IMR-90 (cell line): ENCODE measurements at regions not wholly inside any gene's neighbourhood (a gene's known extent, or its start where the extent isn't known, plus 50 kb on each side); places are given as distances from the start of the nearest gene placed in this dataset.

Experiments used
- ATAC-seq: fragments of 200-7000 bp; cut with Tn5 transposase; 2 replicates; pipeline ENCODE4 v1.9.1; 2020; ENCODE audit warnings: low read depth, mild to moderate bottlenecking, moderate library complexity
- BruUV-seq: library from RNA; stranded (reverse); fragments of 400-500 nt; replicated peaks from 2 replicates; lab custom pipeline; 2021; lab: Mats Ljungman, UMichigan
- CTCF ChIA-PET: fragments of 300-600 bp; formaldehyde crosslinking; extraction: SDS; loops from one replicate; lab custom pipeline; 2021; ENCODE audit warnings: antibody characterized with exemption; lab: Yijun Ruan, JAX
- POLR2A ChIA-PET: fragments of 300-600 bp; sonication (Branson Sonifier 250); formaldehyde crosslinking; loops from one replicate; lab custom pipeline; 2022; ENCODE audit warnings: antibody characterized with exemption; ENCODE audit not compliant: unreplicated experiment; lab: Charles Lee
- DNase-seq: peaks from one replicate; pipeline ENCODE4 v3.0.0; 2013
- H2AFZ ChIP-seq: replicated peaks from 2 replicates; pipeline ENCODE3; 2013; ENCODE audit warnings: low read length, mild to moderate bottlenecking; ENCODE audit not compliant: poor library complexity
- H2AK5ac ChIP-seq: 2 replicates; pipeline ENCODE4 v1.6.1; 2013; ENCODE audit warnings: low read depth, low read length, inconsistent platforms
- H2AK9ac ChIP-seq: replicated peaks from 2 replicates; pipeline ENCODE3; 2013; ENCODE audit warnings: mild to moderate bottlenecking, low read depth, low read length, moderate library complexity; ENCODE audit not compliant: poor library complexity
- H2BK120ac ChIP-seq: 2 replicates; pipeline ENCODE4 v1.6.1; 2013; ENCODE audit warnings: low read depth, low read length, inconsistent platforms
- H2BK15ac ChIP-seq: 3 replicates; pipeline ENCODE4 v1.6.1; 2013; ENCODE audit warnings: low read depth, low read length, inconsistent platforms
- H2BK20ac ChIP-seq: 2 replicates; pipeline ENCODE4 v1.6.1; 2013; ENCODE audit warnings: low read depth, mild to moderate bottlenecking, inconsistent platforms, low read length, moderate library complexity
- H2BK5ac ChIP-seq: 2 replicates; pipeline ENCODE4 v1.6.1; 2013; ENCODE audit warnings: mild to moderate bottlenecking, low read depth, low read length, inconsistent platforms; ENCODE audit not compliant: poor library complexity, severe bottlenecking
- H3K14ac ChIP-seq: replicated peaks from 2 replicates; pipeline ENCODE4 v1.6.1; 2013; ENCODE audit warnings: low read depth, low read length, inconsistent platforms
- H3K18ac ChIP-seq: 2 replicates; pipeline ENCODE4 v1.6.1; 2013; ENCODE audit warnings: low read depth, low read length, control low read depth
- H3K23ac ChIP-seq: 2 replicates; pipeline ENCODE4 v1.6.1; 2013; ENCODE audit warnings: low read depth, low read length, inconsistent platforms
- H3K27ac ChIP-seq: 2 replicates; pipeline ENCODE4 v1.5.1; 2013; ENCODE audit warnings: mild to moderate bottlenecking, control low read depth, low read length; ENCODE audit not compliant: insufficient read depth
- H3K27me3 ChIP-seq: 2 replicates; pipeline ENCODE4 v1.6.1; 2013; ENCODE audit warnings: low read length; ENCODE audit not compliant: control insufficient read depth, insufficient read depth
- H3K36me3 ChIP-seq: 2 replicates; pipeline ENCODE4 v1.6.1; 2013; ENCODE audit warnings: low read length, mixed read lengths; ENCODE audit not compliant: control insufficient read depth, insufficient read depth
- H3K4ac ChIP-seq: 2 replicates; pipeline ENCODE4 v1.6.1; 2013; ENCODE audit warnings: low read depth, low read length, inconsistent platforms
- H3K4me1 ChIP-seq: 2 replicates; pipeline ENCODE4 v1.6.1; 2013; ENCODE audit warnings: low read length, mixed read lengths; ENCODE audit not compliant: control insufficient read depth, insufficient read depth
- H3K4me2 ChIP-seq: 2 replicates; pipeline ENCODE4 v1.6.1; 2013; ENCODE audit warnings: low read depth, mild to moderate bottlenecking, control low read depth, low read length, moderate library complexity
- H3K4me3 ChIP-seq: 2 replicates; pipeline ENCODE4 v1.5.1; 2013; ENCODE audit warnings: low read depth, mild to moderate bottlenecking, control low read depth, low read length, moderate library complexity; ENCODE audit not compliant: insufficient read depth
- H3K56ac ChIP-seq: 2 replicates; pipeline ENCODE4 v1.6.1; 2013; ENCODE audit warnings: low read length, inconsistent platforms; ENCODE audit not compliant: insufficient read depth; ENCODE audit errors: extremely low read depth
- H3K79me1 ChIP-seq, 2 experiments: 2 replicates each; pipeline ENCODE4 v1.6.1; 2013; ENCODE audit warnings: low read length in 2 of 2, inconsistent platforms in 1 of 2, low read depth in 1 of 2
- H3K9ac ChIP-seq: 2 replicates; pipeline ENCODE4 v1.6.1; 2013; ENCODE audit warnings: low read depth, low read length, control low read depth
- H3K9me1 ChIP-seq: 2 replicates; pipeline ENCODE4 v1.6.1; 2013; ENCODE audit warnings: low read length, inconsistent platforms; ENCODE audit not compliant: insufficient read depth
- H3K9me3 ChIP-seq: 2 replicates; pipeline ENCODE4 v1.6.1; 2013; ENCODE audit warnings: low read length; ENCODE audit not compliant: control insufficient read depth, insufficient read depth
- H4K20me1 ChIP-seq: 2 replicates; pipeline ENCODE4 v1.6.1; 2013; ENCODE audit warnings: low read length, inconsistent platforms; ENCODE audit not compliant: insufficient read depth
- H4K5ac ChIP-seq: 2 replicates; pipeline ENCODE4 v1.6.1; 2013; ENCODE audit warnings: mild to moderate bottlenecking, low read depth, low read length, control low read depth
- H4K8ac ChIP-seq, 2 experiments: 2 replicates each; pipeline ENCODE4 v1.6.1; 2013; ENCODE audit warnings: low read depth in 2 of 2, low read length in 2 of 2, control low read depth in 1 of 2, inconsistent platforms in 1 of 2
- H4K91ac ChIP-seq: 2 replicates; pipeline ENCODE4 v1.6.1; 2013; ENCODE audit warnings: low read depth, low read length, inconsistent platforms; ENCODE audit not compliant: insufficient read depth
- CHD1 ChIP-seq: IDR thresholded peaks from 2 replicates; pipeline ENCODE4 v1.6.1; 2012; ENCODE audit warnings: low read depth, low read length, improper control_type of control experiment
- FOS ChIP-seq: fragments of 150-350 bp; IDR thresholded peaks from 2 replicates; pipeline ENCODE4 v1.6.1; 2016; ENCODE audit warnings: low read depth, low read length
- NFE2L2 ChIP-seq: fragments of 150-350 bp; IDR thresholded peaks from 2 replicates; pipeline ENCODE4 v1.6.1; 2016; ENCODE audit warnings: low read depth, mild to moderate bottlenecking, low read length
- RFX5 ChIP-seq: IDR thresholded peaks from 2 replicates; pipeline ENCODE4 v1.8.0; 2012; ENCODE audit warnings: low read depth, mild to moderate bottlenecking, low read length, moderate library complexity
- WGBS, 2 experiments: methylation state at CpG; one replicate each; pipeline versions ENCODE4 v1.1.5 to v1.1.7; 2013; ENCODE audit warnings: missing lambda C conversion rate in 2 of 2; ENCODE audit not compliant: insufficient read length in 1 of 2; ENCODE audit errors: extremely low coverage in 2 of 2; 5-methylcytosine and 5-hydroxymethylcytosine counted together
- dilution Hi-C: fragments of 300-500 bp; cut with HindIII; formaldehyde crosslinking; loops from one replicate; pipeline ENCODE4 v1.14.3; 2018; ENCODE audit warnings: low sequenced_read_pairs; ENCODE audit not compliant: unreplicated experiment
- in situ Hi-C: fragments of 300-500 bp; cut with MboI; formaldehyde crosslinking; loops from 3 replicates; pipeline ENCODE4 v1.14.3; 2019; ENCODE audit warnings: low sequenced_read_pairs, inconsistent platforms, mixed read lengths
- intact Hi-C: fragments of 100-400 bp; cut with micrococcal nuclease; formaldehyde crosslinking; loops from 2 replicates; pipeline ENCODE4 v1.10.0; 2022

GRCh38 chr11:11020219-11020726 lies 162.4 kb upstream of the ZBED5 start:
- WGBS, 2 experiments, result 81% methylated on average over 3 of the region's 12 CpGs; no CpG with 5 or more reads in 1 of the 2 experiments
- intact Hi-C loops, result loop anchor here (5.0 kb wide), 2 partner anchors 163 to 213 kb away; partner anchors contain the start of genes EIF4G2 and ZBED5
- in situ Hi-C loops, result loop anchor here (5.0 kb wide), 1 partner anchor 228 kb away; no protein-coding TSS in a partner anchor
- Histone ChIP-seq H4K91ac (no peak overlapping the region), H3K36me3 (no peaks in the 10 kb centered on the region), H3K56ac (no peak overlapping the region), H3K14ac (no peak overlapping the region), H4K20me1 (no peaks in the 10 kb centered on the region), H3K9ac (no peak overlapping the region), H4K8ac (no peak overlapping the region), H3K18ac (no peak overlapping the region), H2AK5ac (no peak overlapping the region), H3K9me1 (no peaks in the 10 kb centered on the region), H2BK20ac (no peak overlapping the region), H3K4me1 (no peaks in the 10 kb centered on the region), H3K27ac (no peak overlapping the region), H3K79me1 (no peaks in the 10 kb centered on the region), H3K4ac (no peak overlapping the region), H2BK120ac (no peak overlapping the region), H3K23ac (no peak overlapping the region), H3K4me2 (no peak overlapping the region), H3K4me3 (no peak overlapping the region), H3K27me3 (peaks cover 28% of the 10 kb centered on the region), H2AFZ (no peak overlapping the region), H2BK15ac (no peak overlapping the region), H2BK5ac (no peak overlapping the region), H3K9me3 (no peaks in the 10 kb centered on the region), H2AK9ac (no peak overlapping the region), H4K5ac (no peak overlapping the region)
- POLR2A ChIA-PET, result no interaction called here
- BruUV-seq, result no TSS peak
- DNase-seq, result no peak
- dilution Hi-C loops, result no loop called here
- TF ChIP-seq NFE2L2 (no peak), RFX5 (no peak), CHD1 (no peak), FOS (no peak)
- no peak for ATAC-seq
- CTCF ChIA-PET, result interaction anchor here (0.9 to 1.7 kb wide), 2 partner anchors 86 to 228 kb away, joined by 9 to 13 read pairs; no protein-coding TSS in a partner anchor
